ENCODE measurements at regions not wholly inside any gene's neighbourhood (a gene's known extent, or its start where the extent isn't known, plus 50 kb on each side); places are given as distances from the start of the nearest gene placed in this dataset.
A peak's percentile ranks its signal among the peaks of the same experiment; 100 is the strongest.

GRCh38 chr6:163745536-163746400 is 331.2 kb downstream of the QKI start:
- in situ Hi-C loops (cut with HindIII; ENCODE audit: extremely low pct_ligation_motif_present, low pct_unique_long_range_greater_than_20kb) (no loop called here), intact Hi-C loops (cut with micrococcal nuclease; ENCODE audit: unreplicated experiment) (no loop called here)
- Histone ChIP-seq H3K27ac (ENCODE audit: extremely low read length, insufficient read depth, low read length) (no peak overlapping the region), H3K9ac (ENCODE audit: insufficient read depth, low read depth, low read length) (no peak overlapping the region), H3K4me3 (replicated peaks in 1 of 3; ENCODE audit: insufficient read depth in 1 of 3, low read depth in 2 of 3, low read length in 3 of 3) (no peak overlapping the region), H4K20me1 (ENCODE audit: insufficient read depth, low read length) (no peaks in the 10 kb centered on the region), H3K36me3 (replicated peaks in 1 of 2; ENCODE audit: control insufficient read depth in 1 of 2, insufficient read depth in 2 of 2, low read length in 2 of 2) (no peaks in the 10 kb centered on the region), H2AFZ (ENCODE audit: low read length) (no peak overlapping the region), H3K79me2 (ENCODE audit: insufficient read depth, low read length) (no peaks in the 10 kb centered on the region), H3K9me3 (ENCODE audit: low read length) (no peaks in the 10 kb centered on the region), H3K27me3 (ENCODE audit: control insufficient read depth in 1 of 2, insufficient read depth in 2 of 2, low read length in 2 of 2) (peaks cover 3 to 8% of the 10 kb centered on the region in 2 experiments; a peak in 2 of 5 replicates), H3K4me1 (ENCODE audit: insufficient read depth, low read length) (no peaks in the 10 kb centered on the region), H3K4me2 (ENCODE audit: low read depth, low read length) (no peak overlapping the region)
- peak; percentile 56 for DNase-seq (ENCODE audit: low spot score)
- ATAC-seq = peak; percentile 77
- ChIA-PET CTCF (ENCODE audit: low intra/inter-chr PET ratio, low total read pairs) (no interaction called here), POLR2A (no interaction called here)
- TF ChIP-seq TEAD3 (CRISPR knock-in tag; optimal IDR thresholded peaks at IDR 0.05; ENCODE audit: borderline replicate concordance) = peak; percentile 44
- no peak for TF ChIP-seq NFYC (CRISPR knock-in tag; IDR thresholded peaks at IDR 0.05)
- TF ChIP-seq SAP130 (CRISPR knock-in tag; IDR thresholded peaks at IDR 0.05; ENCODE audit: low read depth) = peak; percentile 26; the same call in 1 of the 2 replicates
- peak; percentile 94 for TF ChIP-seq ATF7 (IDR thresholded peaks at IDR 0.05)
- TF ChIP-seq ATF7 (CRISPR knock-in tag; IDR thresholded peaks at IDR 0.05) = no peak
- peak; percentile 67 for TF ChIP-seq CREB1 (IDR thresholded peaks at IDR 0.05)
- no peak for TF ChIP-seq CREB1 (CRISPR knock-in tag; IDR thresholded peaks at IDR 0.05)
- peak; percentile 53; the same call in 1 of the 2 replicates for TF ChIP-seq ZBTB21 (CRISPR knock-in tag; IDR thresholded peaks at IDR 0.05)
- 19% methylated on average over 10 of the region's 10 CpGs for WGBS (ENCODE audit: low lambda C conversion rate)
- no peak for FAIRE-seq
- BruUV-seq (replicated peaks) = no TSS peak

- FAIRE-seq = no peak
- CTCF ChIA-PET (ENCODE audit: low intra/inter-chr PET ratio, low total read pairs) = no interaction called here
- H3K27me3 ChIP-seq (ENCODE audit: control insufficient read depth in 1 of 2, insufficient read depth in 2 of 2, low read length in 2 of 2) = peaks cover 0 to 10% of the 10 kb centered on the region in 2 experiments; a peak in 2 of 5 replicates
- TF ChIP-seq NKX3-1 (CRISPR knock-in tag; IDR thresholded peaks at IDR 0.05) = no peak
- no peak for TF ChIP-seq ZNF337 (CRISPR knock-in tag; IDR thresholded peaks at IDR 0.05; ENCODE audit: borderline replicate concordance, low read depth)
- no peak for TF ChIP-seq FOXM1 (CRISPR knock-in tag; IDR thresholded peaks at IDR 0.05)
- TF ChIP-seq NR2C2 (CRISPR knock-in tag; IDR thresholded peaks at IDR 0.05; ENCODE audit: borderline replicate concordance) = no peak
- TF ChIP-seq IKZF4 (CRISPR knock-in tag; IDR thresholded peaks at IDR 0.05; ENCODE audit: borderline replicate concordance, low read depth, not compliant biosample characterization) = no peak
- TF ChIP-seq ZBTB37 (CRISPR knock-in tag; IDR thresholded peaks at IDR 0.05) = no peak
- TF ChIP-seq ZNF234 (CRISPR knock-in tag; conservative IDR thresholded peaks at IDR 0.05) = no peak
- no peak for TF ChIP-seq ZNF841 (CRISPR knock-in tag; IDR thresholded peaks at IDR 0.05; ENCODE audit: borderline replicate concordance)
- TF ChIP-seq ZNF333 (CRISPR knock-in tag; IDR thresholded peaks at IDR 0.05; ENCODE audit: borderline replicate concordance) = no peak
- TF ChIP-seq ZNF552 (CRISPR knock-in tag; IDR thresholded peaks at IDR 0.05; ENCODE audit: borderline replicate concordance) = no peak
- no peak for TF ChIP-seq FOXA3 (CRISPR knock-in tag; IDR thresholded peaks at IDR 0.05)
These were observed 329.9 kb downstream of the QKI start for GRCh38 chr6:163744256-163744925.

More at GRCh38 chr6:163744256-163744925, 329.9 kb downstream of the QKI start:
- DNase-seq (ENCODE audit: low spot score) (no peak), ATAC-seq (no peak)
- POLR2A ChIA-PET = no interaction called here
- Histone ChIP-seq H3K27ac (ENCODE audit: extremely low read length, insufficient read depth, low read length) (no peak overlapping the region), H3K4me2 (ENCODE audit: low read depth, low read length) (no peak overlapping the region), H4K20me1 (ENCODE audit: insufficient read depth, low read length) (no peaks in the 10 kb centered on the region), H3K9me3 (ENCODE audit: low read length) (no peaks in the 10 kb centered on the region), H3K4me1 (ENCODE audit: insufficient read depth, low read length) (no peaks in the 10 kb centered on the region), H2AFZ (ENCODE audit: low read length) (no peak overlapping the region), H3K4me3 (replicated peaks in 1 of 3; ENCODE audit: insufficient read depth in 1 of 3, low read depth in 2 of 3, low read length in 3 of 3) (no peak overlapping the region), H3K36me3 (replicated peaks in 1 of 2; ENCODE audit: control insufficient read depth in 1 of 2, insufficient read depth in 2 of 2, low read length in 2 of 2) (no peaks in the 10 kb centered on the region), H3K79me2 (ENCODE audit: insufficient read depth, low read length) (no peaks in the 10 kb centered on the region), H3K9ac (ENCODE audit: insufficient read depth, low read depth, low read length) (no peak overlapping the region)
- WGBS (ENCODE audit: low lambda C conversion rate) = 62% methylated on average over 17 of the region's 19 CpGs
- in situ Hi-C loops (cut with HindIII; ENCODE audit: extremely low pct_ligation_motif_present, low pct_unique_long_range_greater_than_20kb) (no loop called here), intact Hi-C loops (cut with micrococcal nuclease; ENCODE audit: unreplicated experiment) (no loop called here)
- BruUV-seq (replicated peaks) = no TSS peak

Data from HepG2 (cell line).